ENCODE measurements at regions not wholly inside any gene's neighbourhood (a gene's known extent, or its start where the extent isn't known, plus 50 kb on each side); places are given as distances from the start of the nearest gene placed in this dataset.
"Not testable (repeated sequence)": the region's sequence is repeated elsewhere in the genome, so short reads cannot be mapped to it uniquely, and the experiment has no call there.

DNA sequence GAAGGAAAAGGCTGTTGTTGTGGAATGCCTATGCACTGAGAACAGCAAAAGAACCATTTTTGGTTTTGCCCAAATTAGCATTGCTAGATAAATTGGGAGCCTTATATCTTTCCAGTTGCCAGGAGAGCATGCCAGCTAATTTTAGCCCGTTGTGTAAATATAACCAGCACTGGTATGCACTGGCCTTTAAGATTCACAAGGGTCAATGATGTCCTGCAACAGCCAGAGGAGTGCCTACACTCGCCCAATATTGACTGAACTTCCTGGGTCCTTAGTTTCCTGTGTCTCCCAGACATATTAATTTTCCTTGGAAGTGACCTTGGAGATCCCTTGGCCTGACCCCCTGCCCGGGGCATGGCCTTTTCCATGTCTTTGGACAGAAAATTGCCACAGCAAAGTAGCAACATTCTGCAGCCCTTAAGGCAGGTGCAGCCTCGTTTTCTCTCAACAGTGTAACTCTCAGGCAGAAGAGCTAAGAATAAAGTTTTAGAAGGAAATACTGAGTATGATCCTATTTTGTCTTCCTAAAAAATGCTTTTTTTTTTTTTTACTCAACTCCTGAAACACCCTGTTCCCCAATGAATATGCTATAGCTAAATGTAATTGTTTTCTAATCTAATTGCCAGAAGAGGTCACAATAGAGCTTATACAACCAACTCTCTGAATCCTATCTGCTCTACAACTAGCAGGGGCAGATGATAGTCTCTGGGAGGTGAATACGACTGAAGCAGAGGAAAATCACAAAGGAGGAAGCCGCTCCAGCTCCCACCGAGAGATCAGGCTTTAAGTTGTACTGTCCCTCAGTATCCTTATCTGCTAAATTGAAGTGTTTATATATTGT lies 131.9 kb upstream of the PCGF5 start:
- DNase-seq (ENCODE audit: low read depth in 2 of 2): no peak

DNA sequence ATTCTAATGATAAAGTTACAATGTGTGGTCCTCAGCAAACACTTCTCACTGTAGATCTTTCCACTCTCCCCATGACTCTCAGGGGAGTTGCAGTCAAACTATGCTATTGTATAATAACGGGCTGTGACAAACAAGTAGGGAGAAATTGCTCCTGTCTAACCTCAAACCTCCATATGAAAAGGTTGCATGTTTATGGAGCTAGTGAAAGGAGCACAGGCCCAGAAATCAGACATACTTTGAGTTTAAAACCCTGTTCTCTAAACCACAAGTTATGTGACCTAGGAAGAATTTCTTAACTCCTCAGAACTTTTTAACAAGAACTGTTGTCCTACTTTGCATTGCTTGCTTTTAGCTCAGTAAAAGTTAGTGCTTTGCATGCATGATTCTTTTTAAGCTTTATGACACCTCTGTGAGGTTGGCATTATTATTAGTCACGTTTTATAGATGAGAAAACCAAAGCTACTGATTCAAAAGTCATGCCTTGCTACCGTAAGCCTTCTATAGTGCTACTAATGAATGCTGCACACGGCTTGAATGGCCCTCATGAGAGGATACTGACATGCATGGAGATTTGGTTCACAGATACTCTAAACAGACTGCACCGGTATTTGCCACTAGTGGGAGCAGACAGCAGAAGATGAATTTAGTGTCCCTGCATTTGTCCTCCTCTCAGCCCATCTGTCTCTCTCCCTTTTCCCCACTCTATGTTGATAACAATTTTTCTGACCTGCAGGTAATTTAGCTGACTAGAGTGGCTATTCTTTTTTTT lies 129.5 kb upstream of the PCGF5 start:
- no peak for DNase-seq (ENCODE audit: low read depth in 2 of 2)

DNA sequence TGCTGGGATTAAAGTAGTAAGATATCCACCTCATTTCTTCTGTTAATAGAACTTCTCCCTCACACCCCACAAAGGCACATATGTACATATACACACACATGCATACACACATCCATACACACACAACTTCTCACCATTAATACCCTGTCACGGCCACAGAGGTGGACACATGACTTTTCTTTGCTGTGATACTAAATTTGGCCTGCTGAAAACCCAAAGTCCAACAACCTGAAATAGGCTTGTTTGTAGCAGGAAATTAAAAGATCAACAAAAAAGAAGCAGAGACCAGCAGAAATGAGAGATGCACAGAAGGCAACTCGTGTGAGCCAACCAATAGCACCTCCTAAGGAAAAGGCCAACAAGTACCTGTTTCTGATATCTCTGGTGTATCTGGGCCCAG lies 128.7 kb upstream of the PCGF5 start:
- DNase-seq (ENCODE audit: low read depth in 2 of 2): no peak

DNA sequence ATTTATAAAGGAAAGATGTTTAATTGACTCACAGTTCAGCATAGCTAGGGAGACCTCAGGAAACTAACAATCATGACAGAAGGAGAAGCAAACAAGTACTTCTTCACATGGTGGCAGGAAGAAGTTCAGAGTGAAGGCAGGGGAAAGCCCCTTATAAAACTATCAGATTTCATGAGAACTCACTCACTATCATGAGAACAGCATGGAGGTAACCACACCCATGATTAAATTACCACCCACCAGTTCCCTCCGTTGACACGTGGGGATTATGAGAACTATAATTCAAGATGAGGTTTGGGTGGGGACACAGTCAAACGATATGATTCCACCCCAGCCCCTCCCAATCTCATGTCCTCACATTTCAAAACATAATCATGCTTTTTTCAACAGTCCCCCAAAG lies 124.2 kb upstream of the PCGF5 start:
- no peak for DNase-seq (ENCODE audit: low read depth in 2 of 2)

DNA sequence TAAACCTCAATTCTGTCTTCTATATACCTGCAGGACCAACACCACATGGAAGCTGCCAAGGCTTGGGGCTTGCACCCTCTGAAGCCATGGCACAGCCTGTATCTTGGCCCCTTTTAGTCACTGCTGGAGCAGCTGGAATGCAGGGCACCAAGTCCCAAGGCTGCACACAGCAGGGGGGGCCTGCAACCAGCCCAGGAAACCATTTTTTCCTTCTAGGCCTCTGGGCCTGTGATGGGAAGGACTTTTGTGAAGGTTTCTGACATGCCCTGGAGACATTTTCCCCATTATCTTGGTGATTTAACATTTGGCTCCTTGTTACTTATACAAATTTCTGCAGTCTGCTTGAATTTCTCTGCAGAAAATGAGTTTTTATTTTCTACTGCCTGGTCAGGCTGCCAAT lies 123.2 kb upstream of the PCGF5 start:
- no peak for DNase-seq (ENCODE audit: low read depth in 2 of 2)

DNA sequence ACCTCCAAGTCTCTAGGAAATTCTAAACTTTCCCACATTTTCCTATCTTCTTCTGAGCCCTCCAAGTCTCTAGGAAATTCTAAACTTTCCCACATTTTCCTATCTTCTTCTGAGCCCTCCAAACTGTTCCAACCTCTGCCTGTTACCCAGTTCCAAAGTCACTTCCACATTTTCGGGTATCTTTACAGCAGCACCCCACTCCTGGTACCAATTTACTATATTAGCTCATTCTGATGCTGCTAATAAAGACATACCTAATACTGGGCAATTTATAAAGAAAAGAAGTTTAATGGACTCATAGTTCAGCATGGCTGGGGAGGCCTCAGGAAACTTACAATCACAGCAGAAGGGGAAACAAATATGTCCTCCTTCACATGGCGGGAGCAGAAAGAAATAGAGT lies 122.4 kb upstream of the PCGF5 start:
- DNase-seq (ENCODE audit: low read depth in 2 of 2): not testable (repeated sequence)

DNA sequence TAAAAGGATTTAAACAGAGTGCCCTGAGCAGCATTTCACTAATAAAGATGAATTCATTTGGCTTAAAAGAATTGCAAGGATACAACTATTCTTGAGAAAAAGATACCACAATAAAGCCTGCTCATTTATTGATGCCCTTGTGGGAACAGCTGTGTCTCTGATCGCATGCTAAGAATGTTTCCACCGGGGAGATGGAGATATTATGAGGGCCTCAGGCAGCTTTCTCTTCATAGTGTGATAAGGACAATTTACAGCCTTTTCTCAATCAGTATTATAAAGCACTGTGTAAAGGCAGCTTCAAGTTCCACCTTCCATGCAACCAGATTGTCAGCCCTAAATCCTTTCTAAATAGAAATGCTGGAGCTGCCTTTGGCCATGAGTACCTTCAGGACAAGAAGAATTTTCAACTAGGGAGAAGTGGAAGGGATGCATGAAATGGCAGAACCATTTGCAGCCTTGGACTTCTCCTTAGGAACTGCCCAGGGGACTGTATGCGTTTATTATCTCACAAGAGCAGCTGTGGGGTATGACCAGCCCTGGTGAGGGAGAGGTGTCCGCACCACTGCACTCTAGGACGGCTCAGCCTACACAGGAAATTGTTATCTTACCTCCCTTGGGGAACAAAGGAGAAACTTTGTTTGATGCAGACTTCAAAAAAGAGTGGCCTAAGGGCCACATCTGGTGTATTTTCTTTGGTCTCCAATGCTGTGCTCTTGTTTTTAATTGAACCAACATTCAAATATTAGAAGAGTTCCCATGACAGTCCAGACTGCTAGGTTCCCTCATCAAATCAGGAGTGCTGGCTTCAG lies 116.9 kb upstream of the PCGF5 start:
- DNase-seq (ENCODE audit: low read depth in 2 of 2): no peak

DNA sequence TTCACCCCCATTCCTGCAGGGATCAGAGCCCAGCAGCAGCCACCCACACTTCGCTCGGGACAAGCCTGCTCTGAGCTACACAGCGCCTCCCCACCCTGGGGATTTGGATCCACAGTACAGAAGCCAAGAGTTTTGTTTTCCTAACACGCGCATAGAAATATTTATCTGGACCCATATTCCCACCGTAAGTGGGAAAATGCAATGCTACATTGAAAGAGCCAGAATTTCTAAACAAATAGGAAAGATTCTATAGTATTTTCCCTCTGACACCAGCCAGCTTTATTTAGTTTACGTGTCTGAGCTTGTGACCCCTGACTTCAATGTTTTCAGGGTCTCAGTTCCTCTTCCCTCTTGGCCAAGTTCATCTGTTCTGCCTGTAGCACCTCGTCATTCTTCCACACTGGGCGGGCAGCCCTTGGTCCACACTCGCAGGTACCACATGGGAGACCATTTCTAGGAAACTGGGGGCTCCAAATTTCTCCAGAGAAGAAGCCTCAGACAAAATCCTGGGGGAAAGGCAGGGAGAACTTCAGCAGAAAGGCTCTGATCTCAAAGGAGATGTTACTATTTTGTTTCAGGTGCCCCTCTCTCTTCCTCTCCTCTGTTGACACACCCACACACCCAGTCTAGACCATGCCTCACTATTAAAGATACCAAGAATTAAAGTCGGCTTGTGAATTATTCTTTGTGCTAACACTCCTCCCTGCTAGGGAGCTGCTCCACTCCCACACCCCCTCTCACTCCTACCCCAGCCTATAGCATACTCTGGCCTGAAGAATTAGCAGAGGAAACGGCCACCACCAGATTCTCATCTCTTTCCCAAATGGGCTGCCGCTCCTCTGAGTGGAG lies 116.0 kb upstream of the PCGF5 start:
- DNase-seq (ENCODE audit: low read depth in 2 of 2): no peak

DNA sequence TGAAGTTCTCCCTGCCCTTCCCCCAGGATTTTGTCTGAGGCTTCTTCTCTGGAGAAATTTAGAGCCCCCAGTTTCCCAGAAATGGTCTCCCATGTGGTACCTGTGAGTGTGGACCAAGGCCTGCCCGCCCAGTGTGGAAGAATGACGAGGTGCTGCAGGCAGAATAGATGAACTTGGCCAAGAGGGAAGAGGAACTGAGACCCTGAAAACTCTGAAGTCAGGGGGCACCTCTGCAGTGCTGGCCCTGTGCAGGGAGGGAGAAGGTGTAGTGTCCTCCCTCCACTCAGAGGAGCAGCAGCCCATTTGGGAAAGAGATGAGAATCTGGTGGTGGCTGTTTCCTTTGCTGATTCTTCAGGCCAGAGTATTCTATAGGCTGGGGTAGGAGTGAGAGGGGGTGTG lies 115.2 kb upstream of the PCGF5 start:
- DNase-seq (ENCODE audit: low read depth in 2 of 2): no peak

DNA sequence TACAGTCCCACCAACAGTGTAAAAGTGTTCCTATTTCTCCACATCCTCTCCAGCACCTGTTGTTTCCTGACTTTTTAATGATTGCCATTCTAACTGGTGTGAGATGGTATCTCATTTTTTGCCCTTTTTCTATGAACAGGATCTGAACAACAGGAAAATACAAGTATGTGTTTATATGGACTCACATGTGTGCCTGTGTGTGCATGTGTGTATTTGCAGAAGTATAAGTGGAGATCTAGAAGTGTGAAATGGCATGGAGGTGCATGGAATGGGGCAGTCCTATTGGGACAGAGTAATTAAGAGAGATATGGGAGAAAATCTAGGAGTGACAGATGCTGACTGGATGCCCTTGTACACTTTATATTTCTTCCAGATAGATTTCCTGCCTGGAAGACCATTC lies 111.6 kb upstream of the PCGF5 start:
- no peak for DNase-seq (ENCODE audit: low read depth in 2 of 2)

DNA sequence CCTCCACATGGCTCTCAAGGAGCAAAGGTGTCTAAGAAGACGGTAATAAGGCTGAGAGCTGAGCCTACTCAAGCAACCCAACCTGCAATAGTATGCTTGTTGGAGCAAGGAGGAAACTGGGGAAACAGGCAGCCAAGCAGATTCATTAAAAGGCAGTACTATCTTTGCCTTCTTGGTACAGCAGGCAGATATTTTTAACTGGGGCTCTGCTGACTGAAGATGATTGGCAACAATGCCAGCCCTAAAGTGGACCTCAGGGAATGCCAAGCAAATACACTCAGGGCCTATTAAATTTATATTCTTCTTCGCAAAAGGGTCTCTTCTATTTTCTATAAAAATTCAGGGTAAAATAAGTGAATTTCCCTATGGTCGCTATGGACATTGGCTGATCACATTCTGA lies 109.4 kb upstream of the PCGF5 start:
- DNase-seq (ENCODE audit: low read depth in 2 of 2): no peak

DNA sequence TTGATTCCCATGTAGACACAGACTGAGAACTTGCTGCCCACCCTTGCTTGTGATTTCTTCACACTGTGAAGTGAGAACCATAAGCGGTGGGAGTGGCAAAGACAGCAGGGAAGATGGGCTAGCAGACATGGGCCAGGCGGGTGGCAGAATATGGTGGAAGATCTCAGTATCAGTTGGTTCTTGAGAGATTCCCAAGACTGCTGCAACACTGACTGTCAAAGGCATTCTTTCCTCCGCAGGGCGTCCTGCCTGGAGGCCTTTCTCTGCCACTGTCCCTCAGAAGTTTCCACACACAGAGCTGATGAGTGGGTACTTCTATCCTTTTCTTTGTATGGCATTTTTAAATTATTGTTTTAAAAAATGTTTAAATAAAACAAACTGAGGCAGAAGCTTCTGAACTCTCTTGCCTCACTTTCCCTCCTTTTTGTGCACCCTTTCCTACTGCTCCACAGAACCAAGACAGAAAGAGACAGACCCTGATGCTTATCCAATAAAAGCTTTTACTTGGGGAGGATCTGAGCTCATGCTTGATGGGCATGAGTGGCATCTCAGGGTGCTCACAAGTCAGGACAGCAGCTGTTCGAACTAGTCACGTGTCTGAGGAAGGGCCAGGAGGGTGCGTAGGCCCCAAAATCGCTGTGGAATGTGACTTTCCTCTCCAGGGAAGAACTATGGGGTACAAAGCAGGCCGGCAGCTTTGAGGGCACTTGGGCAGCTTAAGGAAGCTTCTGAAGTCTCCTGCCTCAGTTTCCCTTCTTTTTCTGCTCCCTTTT lies 104.7 kb upstream of the PCGF5 start:
- DNase-seq (ENCODE audit: low read depth in 2 of 2): no peak

DNA sequence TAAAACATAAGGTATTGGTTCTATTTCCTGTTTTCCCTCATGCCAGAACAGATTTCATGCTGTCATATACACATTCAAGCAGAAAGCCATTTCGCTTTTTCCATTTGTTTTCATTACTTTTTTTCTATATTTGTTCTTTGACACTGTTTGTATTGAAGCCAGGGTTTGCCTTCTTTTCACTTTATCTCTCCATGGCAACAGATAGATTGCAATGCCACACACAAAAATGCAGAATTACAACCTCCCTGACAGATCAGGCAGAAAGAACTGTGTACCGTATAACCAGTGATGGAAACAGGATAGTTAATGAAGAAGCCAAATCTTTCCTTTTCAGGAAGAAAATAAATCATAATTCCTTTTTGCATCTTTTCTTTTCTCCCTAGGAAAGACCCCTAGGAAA lies 103.0 kb upstream of the PCGF5 start:
- DNase-seq (ENCODE audit: low read depth in 2 of 2): no peak

DNA sequence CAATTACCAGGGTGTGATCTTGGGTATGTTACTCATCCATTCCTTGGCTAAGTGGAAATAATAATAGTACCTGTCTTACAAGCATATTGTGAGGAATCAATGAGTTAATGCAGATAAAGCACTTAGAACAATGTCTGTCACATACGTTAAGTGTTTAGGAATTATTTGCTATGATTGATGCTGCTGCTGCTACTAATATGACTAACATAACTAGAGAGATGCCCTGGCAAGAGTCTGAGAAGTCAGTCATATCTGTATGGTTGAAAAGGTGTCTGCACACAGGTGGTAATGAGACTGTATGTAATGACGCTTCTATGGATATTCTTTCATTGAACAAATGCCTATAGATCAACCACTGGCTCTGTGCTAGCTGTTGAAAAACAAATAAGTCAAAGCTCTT lies 100.1 kb upstream of the PCGF5 start:
- no peak for DNase-seq (ENCODE audit: low read depth in 2 of 2)

DNA sequence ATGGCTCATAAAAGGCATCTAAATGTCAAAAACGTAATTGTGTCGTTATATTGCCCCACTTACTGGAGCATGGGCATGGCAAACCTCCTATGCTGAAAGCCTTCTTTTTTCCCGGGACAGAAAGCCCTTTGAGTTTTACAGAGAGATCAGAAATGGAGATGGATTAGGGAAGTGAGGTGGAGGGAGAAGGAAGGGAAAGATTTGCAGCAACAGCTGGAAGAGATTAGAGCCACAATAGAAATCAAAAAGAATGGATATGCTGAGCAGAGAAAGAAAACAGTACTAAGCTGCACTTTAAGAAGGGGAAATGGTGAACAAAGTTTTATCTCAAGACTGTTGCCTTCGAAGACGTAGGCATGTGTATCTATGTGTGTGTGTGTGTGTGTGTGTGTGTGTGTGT lies 97.2 kb upstream of the PCGF5 start:
- no peak for DNase-seq (ENCODE audit: low read depth in 2 of 2)

DNA sequence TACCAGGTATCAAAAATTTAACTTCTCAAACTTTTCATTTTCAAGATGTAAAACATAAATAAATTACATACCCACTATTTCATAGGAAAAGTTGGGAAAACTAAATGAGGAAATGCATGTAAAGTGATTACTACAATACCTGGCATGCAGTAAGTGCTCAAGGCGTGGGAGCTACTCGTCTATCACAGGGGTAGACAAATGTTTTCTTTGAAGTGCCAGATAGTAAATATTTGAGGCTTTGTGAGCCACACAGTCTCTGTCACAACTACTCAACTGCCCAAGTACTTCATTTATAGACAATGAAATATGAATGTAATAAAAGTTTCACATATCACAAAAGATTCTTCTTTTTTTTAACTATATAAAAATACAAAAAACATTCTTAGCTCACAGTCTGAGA lies 96.4 kb upstream of the PCGF5 start:
- no peak for DNase-seq (ENCODE audit: low read depth in 2 of 2)

DNA sequence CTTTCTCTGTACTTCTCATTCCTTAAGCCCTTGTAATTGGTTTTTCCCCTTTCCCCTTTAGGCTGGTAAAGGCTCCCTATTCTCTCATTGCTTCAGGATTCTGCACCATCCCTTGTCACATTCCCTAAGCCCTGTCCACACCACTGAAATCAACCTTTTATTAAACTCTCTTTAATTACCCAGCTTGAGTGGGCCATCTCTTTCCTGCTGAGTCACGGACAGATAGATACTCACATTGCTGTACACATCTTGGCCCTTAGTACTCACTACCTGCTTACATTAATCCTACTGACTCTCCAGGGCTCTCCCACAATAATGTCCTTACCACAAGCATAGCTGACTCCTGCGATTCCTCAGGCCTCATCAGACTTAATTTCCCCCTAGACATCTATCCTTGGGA lies 94.0 kb upstream of the PCGF5 start:
- DNase-seq (ENCODE audit: low read depth in 2 of 2): no peak

DNA sequence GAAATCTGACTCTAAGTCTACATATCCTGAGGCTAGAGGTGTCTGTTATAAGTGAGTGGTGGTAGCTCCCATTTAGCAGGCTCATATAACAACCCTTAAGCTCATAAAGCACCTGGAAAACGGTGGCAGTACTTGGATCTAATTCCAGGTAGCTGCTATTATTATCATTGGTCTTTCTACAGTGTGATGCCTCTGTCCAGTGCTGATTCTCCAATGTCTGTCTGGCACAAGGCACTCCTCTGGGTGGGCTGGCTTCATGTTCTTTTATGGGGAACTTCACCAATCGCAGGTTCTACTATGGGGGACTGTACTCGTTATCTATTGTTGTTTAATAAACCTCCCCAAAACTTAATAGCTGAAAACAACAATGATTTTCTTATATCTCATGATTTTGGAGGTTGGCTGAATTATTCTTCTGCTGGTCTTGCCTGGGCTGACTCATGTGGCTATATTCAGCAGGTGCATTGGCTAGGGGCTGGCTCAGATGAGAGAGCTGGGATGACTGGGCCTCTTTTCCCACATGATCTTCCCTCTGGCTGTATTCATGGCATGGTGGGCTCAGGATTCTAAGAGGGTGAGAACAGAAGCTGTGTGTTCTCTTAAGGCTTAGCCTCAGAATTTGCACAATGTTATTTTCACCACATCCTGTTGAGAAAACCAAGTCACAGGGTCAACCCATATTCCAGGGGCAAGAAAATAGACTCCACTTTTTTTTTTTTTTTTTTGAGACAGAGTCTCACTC lies 93.0 kb upstream of the PCGF5 start:
- DNase-seq (ENCODE audit: low read depth in 2 of 2): no peak

DNA sequence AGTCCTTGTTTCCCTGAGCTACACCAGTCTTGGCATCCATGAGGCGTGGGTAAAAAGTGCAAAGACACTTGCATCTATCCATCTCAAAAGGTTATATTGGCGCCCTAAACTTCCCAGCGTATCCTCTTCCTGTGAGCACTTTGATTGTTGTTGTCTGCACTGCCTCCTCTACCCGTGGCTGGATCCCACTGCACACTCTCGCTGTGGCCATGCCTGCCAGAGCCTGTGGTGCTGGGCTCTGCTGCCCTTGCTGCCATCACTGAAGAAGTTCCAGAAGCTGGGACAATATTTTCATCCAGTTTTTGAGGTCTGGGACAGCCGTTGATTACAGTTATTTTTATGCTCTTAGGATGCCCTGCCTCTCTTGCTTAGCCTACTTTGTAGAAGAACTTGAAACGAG lies 85.3 kb upstream of the PCGF5 start:
- DNase-seq (ENCODE audit: low read depth in 2 of 2): no peak

DNA sequence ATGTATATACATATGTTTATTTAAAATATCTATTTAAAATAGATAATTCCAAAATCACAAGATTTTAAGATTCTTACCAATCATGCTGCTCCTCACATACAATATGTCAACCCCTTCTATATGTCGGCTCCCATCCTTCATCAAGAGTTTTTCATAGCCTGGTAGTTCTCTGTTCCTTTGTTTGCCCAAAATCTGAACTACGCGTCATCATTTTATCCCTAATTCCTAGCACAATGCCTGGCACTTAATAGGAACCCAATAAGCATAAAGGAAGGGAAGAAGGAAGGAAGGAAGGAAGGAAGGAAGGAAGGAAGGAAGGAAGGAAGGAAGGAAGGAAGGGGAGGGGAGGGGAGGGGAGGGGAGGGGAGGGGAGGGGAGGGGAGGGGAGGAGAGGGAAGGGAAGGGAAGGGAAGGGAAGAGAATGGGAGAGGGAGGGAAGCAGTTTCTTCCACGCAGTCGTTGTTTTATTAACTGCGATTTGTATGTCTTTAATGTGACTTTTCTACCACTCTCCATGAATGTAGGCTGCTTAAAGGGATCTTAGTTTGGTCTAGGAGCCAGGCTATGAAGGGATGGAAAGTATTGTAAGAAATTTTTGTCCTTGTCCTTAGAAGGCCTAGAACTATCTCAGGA lies 83.3 kb upstream of the PCGF5 start:
- no peak for DNase-seq (ENCODE audit: low read depth in 2 of 2)
